GM19023 (cell line): ENCODE measurements at regions not wholly inside any gene's neighbourhood (a gene's known extent, or its start where the extent isn't known, plus 50 kb on each side); places are given as distances from the start of the nearest gene placed in this dataset.
"Not testable (repeated sequence)": the region's sequence is repeated elsewhere in the genome, so short reads cannot be mapped to it uniquely, and the experiment has no call there.

Experiments
- ATAC-seq: cut with Tn5 transposase; IDR thresholded peaks from one replicate; pipeline ENCODE4 v1.9.1; 2021; ENCODE audit warnings: mild to moderate bottlenecking, moderate library complexity; ENCODE audit not compliant: unreplicated experiment

- no peak for ATAC-seq
Observed at GRCh38 chr3:197408177-197408957, 110.0 kb upstream of the DLG1 start.

- no peak for ATAC-seq
Observed at GRCh38 chr3:197407526-197407925, 109.1 kb upstream of the DLG1 start.

- no peak for ATAC-seq
Observed at GRCh38 chr3:197407053-197407452, 108.6 kb upstream of the DLG1 start.

- ATAC-seq, result no peak
Observed at GRCh38 chr3:197406266-197406665, 107.9 kb upstream of the DLG1 start.

- ATAC-seq, result no peak
Observed at GRCh38 chr3:197404754-197405153, 106.3 kb upstream of the DLG1 start.

- ATAC-seq, result no peak
Observed at GRCh38 chr3:197404030-197404429, 105.6 kb upstream of the DLG1 start.

GRCh38 chr3:197402401-197402800, 104.0 kb upstream of the DLG1 start:
- ATAC-seq, result not testable (repeated sequence)

- no peak for ATAC-seq
Observed at GRCh38 chr3:197399486-197399885, 101.1 kb upstream of the DLG1 start.

GRCh38 chr3:197398286-197398878, 100.0 kb upstream of the DLG1 start:
- no peak for ATAC-seq

- no peak for ATAC-seq
Observed at GRCh38 chr3:197397838-197398237, 99.4 kb upstream of the DLG1 start.

GRCh38 chr3:197394464-197395321, 96.3 kb upstream of the DLG1 start:
- no peak for ATAC-seq

- ATAC-seq, result not testable (repeated sequence)
Observed at GRCh38 chr3:197394126-197394463, 95.7 kb upstream of the DLG1 start.

GRCh38 chr3:197393711-197394110, 95.3 kb upstream of the DLG1 start:
- ATAC-seq, result no peak

GRCh38 chr3:197392961-197393360, 94.5 kb upstream of the DLG1 start:
- no peak for ATAC-seq

GRCh38 chr3:197381371-197381770, 83.0 kb upstream of the DLG1 start:
- no peak for ATAC-seq

- ATAC-seq, result no peak
Observed at GRCh38 chr3:197380786-197381185, 82.4 kb upstream of the DLG1 start.

GRCh38 chr3:197378985-197379718, 80.7 kb upstream of the DLG1 start:
- no peak for ATAC-seq

- no peak for ATAC-seq
Observed at GRCh38 chr3:197376735-197377555, 78.5 kb upstream of the DLG1 start.

GRCh38 chr3:197376020-197376419, 77.6 kb upstream of the DLG1 start:
- ATAC-seq, result no peak

GRCh38 chr3:197375001-197375441, 76.6 kb upstream of the DLG1 start:
- no peak for ATAC-seq
